ENCODE measurements at regions not wholly inside any gene's neighbourhood (a gene's known extent, or its start where the extent isn't known, plus 50 kb on each side); places are given as distances from the start of the nearest gene placed in this dataset.

- no peak overlapping the region for H3K27ac ChIP-seq (ENCODE audit: low read length)
- in situ Hi-C loops (cut with HindIII; ENCODE audit: low pct_unique_long_range_greater_than_20kb, low sequenced_read_pairs) (no loop called here), intact Hi-C loops (cut with micrococcal nuclease; ENCODE audit: unreplicated experiment) (no loop called here)
- no peaks in the 10 kb centered on the region for H3K4me1 ChIP-seq (ENCODE audit: control insufficient read depth, insufficient read depth, low read length)
- no peaks in the 10 kb centered on the region for H3K27me3 ChIP-seq (ENCODE audit: control insufficient read depth, insufficient read depth, low read length)
- H3K36me3 ChIP-seq (ENCODE audit: control insufficient read depth, insufficient read depth, low read length): no peaks in the 10 kb centered on the region
- no TSS peak for BruUV-seq (replicated peaks)
- CTCF ChIA-PET: no interaction called here
- DNase-seq (ENCODE audit: low read depth, low spot score) (no peak), ATAC-seq (no peak)
- H3K4me3 ChIP-seq (ENCODE audit: low read depth in 2 of 2, low read length in 2 of 2): no peak overlapping the region
- POLR2A ChIA-PET: no interaction called here
- TF ChIP-seq SIN3A (IDR thresholded peaks at IDR 0.05; ENCODE audit: borderline replicate concordance, insufficient read depth, low read depth, low read length) (no peak), REST (IDR thresholded peaks at IDR 0.05; ENCODE audit: insufficient read depth in 1 of 2, low read depth in 2 of 2, low read length in 1 of 2) (no peak), TCF7L2 (IDR thresholded peaks at IDR 0.05; ENCODE audit: low read depth, low read length) (no peak)
- no peaks in the 10 kb centered on the region for H3K9me3 ChIP-seq (ENCODE audit: control insufficient read depth, insufficient read depth, low read depth, low read length)
Measured at GRCh38 chr16:86418981-86419380, 91.3 kb upstream of the FOXF1 start.

- TF ChIP-seq SIN3A (IDR thresholded peaks at IDR 0.05; ENCODE audit: borderline replicate concordance, insufficient read depth, low read depth, low read length): no peak
- no peak for TF ChIP-seq REST (IDR thresholded peaks at IDR 0.05; ENCODE audit: insufficient read depth in 1 of 2, low read depth in 2 of 2, low read length in 1 of 2)
- TF ChIP-seq POLR2AphosphoS5 (IDR thresholded peaks at IDR 0.05; ENCODE audit: low read depth, low read length): no peak
- TF ChIP-seq TCF7L2 (IDR thresholded peaks at IDR 0.05; ENCODE audit: low read depth, low read length): no peak
- TF ChIP-seq CTCF (IDR thresholded peaks at IDR 0.05): no peak
Measured at GRCh38 chr16:86419518-86419917, 90.8 kb upstream of the FOXF1 start.

More at GRCh38 chr16:86419518-86419917, 90.8 kb upstream of the FOXF1 start:
- Histone ChIP-seq H3K4me1 (ENCODE audit: control insufficient read depth, insufficient read depth, low read length) (no peaks in the 10 kb centered on the region), H3K9me3 (ENCODE audit: control insufficient read depth, insufficient read depth, low read depth, low read length) (no peaks in the 10 kb centered on the region), H3K27me3 (ENCODE audit: control insufficient read depth, insufficient read depth, low read length) (no peaks in the 10 kb centered on the region), H3K27ac (ENCODE audit: low read length) (no peak overlapping the region), H3K4me3 (ENCODE audit: low read depth in 2 of 2, low read length in 2 of 2) (no peak overlapping the region), H3K36me3 (ENCODE audit: control insufficient read depth, insufficient read depth, low read length) (no peaks in the 10 kb centered on the region)
- DNase-seq (ENCODE audit: low read depth, low spot score) (no peak), ATAC-seq (no peak)
- BruUV-seq (replicated peaks): no TSS peak
- POLR2A ChIA-PET: no interaction called here
- intact Hi-C loops (cut with micrococcal nuclease; ENCODE audit: unreplicated experiment) (no loop called here), in situ Hi-C loops (cut with HindIII; ENCODE audit: low pct_unique_long_range_greater_than_20kb, low sequenced_read_pairs) (no loop called here)
- CTCF ChIA-PET: no interaction called here

Measured in Panc1 (cell line).